NCI-H1105 (cell line): ENCODE measurements at regions not wholly inside any gene's neighbourhood (a gene's known extent, or its start where the extent isn't known, plus 50 kb on each side); places are given as distances from the start of the nearest gene placed in this dataset.
"Not testable (repeated sequence)": the region's sequence is repeated elsewhere in the genome, so short reads cannot be mapped to it uniquely, and the experiment has no call there.

Source experiments
- DNase-seq: peaks from one replicate; lab custom pipeline; 2025; lab: John Stamatoyannopoulos, UW

- DNase-seq: not testable (repeated sequence)
These were observed 81.1 kb downstream of the THSD1 start for GRCh38 chr13:52324831-52325230.

GRCh38 chr13:52319876-52320275 lies 86.1 kb downstream of the THSD1 start:
- no peak for DNase-seq

- DNase-seq: not testable (repeated sequence)
These were observed 96.1 kb downstream of the THSD1 start for GRCh38 chr13:52309833-52310232.

GRCh38 chr13:52306336-52306735 lies 99.6 kb downstream of the THSD1 start:
- not testable (repeated sequence) for DNase-seq

- DNase-seq: not testable (repeated sequence)
These were observed 102.9 kb downstream of the THSD1 start for GRCh38 chr13:52303098-52303497.

GRCh38 chr13:52302688-52303087 lies 103.3 kb downstream of the THSD1 start:
- not testable (repeated sequence) for DNase-seq

- not testable (repeated sequence) for DNase-seq
These were observed 104.1 kb downstream of the THSD1 start for GRCh38 chr13:52301810-52302400.

GRCh38 chr13:52298079-52298661 lies 107.8 kb downstream of the THSD1 start:
- not testable (repeated sequence) for DNase-seq

GRCh38 chr13:52288891-52289290 lies 117.1 kb downstream of the THSD1 start:
- not testable (repeated sequence) for DNase-seq

GRCh38 chr13:52281387-52281786 lies 122.0 kb upstream of the NEK3 start:
- DNase-seq: not testable (repeated sequence)

GRCh38 chr13:52279408-52279807 lies 120.0 kb upstream of the NEK3 start:
- DNase-seq: not testable (repeated sequence)

GRCh38 chr13:52254299-52254698 lies 94.9 kb upstream of the NEK3 start:
- not testable (repeated sequence) for DNase-seq

GRCh38 chr13:52240752-52241151 lies 81.4 kb upstream of the NEK3 start:
- DNase-seq: not testable (repeated sequence)

- DNase-seq: peak; percentile 44
These were observed 76.7 kb upstream of the NEK3 start for GRCh38 chr13:52235900-52236595.

- not testable (repeated sequence) for DNase-seq
These were observed 75.5 kb upstream of the NEK3 start for GRCh38 chr13:52234928-52235327.

- not testable (repeated sequence) for DNase-seq
These were observed 63.7 kb upstream of the NEK3 start for GRCh38 chr13:52223063-52223462.

GRCh38 chr13:52213920-52214319 lies 54.5 kb upstream of the NEK3 start:
- not testable (repeated sequence) for DNase-seq

GRCh38 chr13:52212886-52213285 lies 53.5 kb upstream of the NEK3 start:
- DNase-seq: not testable (repeated sequence)

- not testable (repeated sequence) for DNase-seq
These were observed 52.0 kb upstream of the NEK3 start for GRCh38 chr13:52211416-52211776.

- DNase-seq: not testable (repeated sequence)
These were observed 51.4 kb upstream of the NEK3 start for GRCh38 chr13:52210564-52211415.
